ENCODE measurements at regions not wholly inside any gene's neighbourhood (a gene's known extent, or its start where the extent isn't known, plus 50 kb on each side); places are given as distances from the start of the nearest gene placed in this dataset.

- TF ChIP-seq USF2 (CRISPR knock-in tag; IDR thresholded peaks at IDR 0.05), result no peak
- no peak for TF ChIP-seq FOXP1 (CRISPR knock-in tag; IDR thresholded peaks at IDR 0.05; ENCODE audit: borderline replicate concordance)
- TF ChIP-seq KAT7 (CRISPR knock-in tag; IDR thresholded peaks at IDR 0.05; ENCODE audit: borderline replicate concordance), result no peak
- TF ChIP-seq PREB (CRISPR knock-in tag; IDR thresholded peaks at IDR 0.05; ENCODE audit: borderline replicate concordance), result no peak
- TF ChIP-seq MLX (CRISPR knock-in tag; IDR thresholded peaks at IDR 0.05), result no peak
- TF ChIP-seq FOXP4 (CRISPR knock-in tag; IDR thresholded peaks at IDR 0.05), result no peak
- no peak for TF ChIP-seq CTCF (IDR thresholded peaks at IDR 0.05)
- TF ChIP-seq ZNF263 (CRISPR knock-in tag; IDR thresholded peaks at IDR 0.05; ENCODE audit: low read depth), result no peak
These were observed 217.0 kb downstream of the CMPK2 start for GRCh38 chr2:6648596-6649247.

All from WTC11 (cell line).